HG03575 (cell line): ENCODE measurements at regions not wholly inside any gene's neighbourhood (a gene's known extent, or its start where the extent isn't known, plus 50 kb on each side); places are given as distances from the start of the nearest gene placed in this dataset.
"Not testable (repeated sequence)": the region's sequence is repeated elsewhere in the genome, so short reads cannot be mapped to it uniquely, and the experiment has no call there.

ENCODE experiments used
- ATAC-seq: cut with Tn5 transposase; IDR thresholded peaks from one replicate; pipeline ENCODE4 v1.9.1; 2021; ENCODE audit not compliant: unreplicated experiment, insufficient number of reproducible peaks, low FRiP score; ENCODE audit errors: extremely low read depth

DNA sequence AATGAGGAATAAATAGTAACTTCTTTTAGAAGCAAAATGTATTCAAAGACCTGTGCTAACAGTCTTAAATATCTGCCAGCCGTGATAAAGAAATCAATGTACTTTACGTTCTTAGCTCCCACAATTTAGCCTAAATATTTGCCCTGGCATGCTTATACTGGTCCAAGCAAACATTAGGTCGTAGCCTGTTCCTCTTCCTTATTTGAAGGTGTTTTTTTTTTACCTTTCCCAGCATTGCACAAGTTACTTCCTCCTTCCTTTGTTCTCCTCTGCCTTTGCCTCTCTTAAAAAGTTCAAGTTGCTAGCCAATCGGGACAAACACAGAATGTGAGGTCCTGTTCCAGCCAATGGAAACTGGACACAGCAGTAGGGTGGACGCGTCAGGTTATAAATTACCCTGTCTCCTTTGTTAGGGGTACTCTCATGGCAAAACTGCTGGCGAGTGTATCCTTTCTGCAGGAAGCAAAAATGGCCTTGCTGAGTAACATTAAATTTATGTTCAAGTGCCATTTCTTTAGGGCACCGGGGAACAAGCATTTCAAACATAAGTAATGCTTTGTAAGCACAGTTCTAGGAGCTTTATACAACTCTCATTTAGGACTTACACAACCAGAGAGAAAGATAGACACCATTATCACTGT is 134.1 kb downstream of the RRAGC start:
- ATAC-seq = not testable (repeated sequence)

DNA sequence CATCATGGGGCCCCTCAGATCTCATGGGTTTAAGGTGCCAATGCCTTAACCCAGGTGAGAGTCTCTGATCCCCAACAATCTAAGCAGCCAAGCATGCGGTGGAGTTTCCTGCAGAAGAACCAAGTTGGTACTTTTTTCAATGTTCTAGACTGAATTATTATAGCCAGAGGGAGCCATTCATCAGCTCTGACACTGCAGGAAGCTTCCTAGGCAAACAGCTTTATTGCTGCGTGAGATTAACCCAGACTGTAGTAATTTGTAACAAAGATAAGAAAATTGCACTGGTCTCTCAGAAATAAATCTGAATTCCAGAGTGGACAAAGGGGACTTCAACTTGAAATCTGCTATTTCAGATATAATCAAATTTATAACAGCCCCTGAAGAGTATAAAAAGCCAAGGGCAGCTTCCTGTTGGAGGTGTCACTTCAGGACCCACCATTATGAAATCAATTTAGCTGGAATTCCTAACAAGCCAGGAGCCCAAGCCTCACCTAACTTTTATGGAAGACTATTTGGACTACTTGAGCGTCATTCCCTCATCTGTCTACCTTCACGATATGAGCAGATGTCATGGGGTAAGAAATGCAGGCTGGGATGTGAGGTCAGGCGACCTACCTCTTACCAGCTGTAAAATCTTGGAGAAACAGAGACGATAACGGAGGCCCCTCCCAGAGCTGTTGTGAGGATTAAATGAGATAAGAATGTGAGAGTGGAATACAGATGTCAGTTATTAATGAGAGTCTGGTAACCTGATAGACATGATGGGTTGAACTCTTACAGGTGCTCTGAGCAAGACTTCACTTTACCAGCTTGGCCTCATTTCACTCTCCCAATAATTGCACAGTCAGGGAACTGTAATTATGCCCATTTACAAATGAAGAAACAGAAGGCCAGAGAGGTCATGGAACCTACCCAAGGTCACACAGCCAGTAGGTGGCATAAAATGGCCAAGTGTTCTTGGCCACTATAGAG is 135.1 kb downstream of the RRAGC start:
- no peak for ATAC-seq

DNA sequence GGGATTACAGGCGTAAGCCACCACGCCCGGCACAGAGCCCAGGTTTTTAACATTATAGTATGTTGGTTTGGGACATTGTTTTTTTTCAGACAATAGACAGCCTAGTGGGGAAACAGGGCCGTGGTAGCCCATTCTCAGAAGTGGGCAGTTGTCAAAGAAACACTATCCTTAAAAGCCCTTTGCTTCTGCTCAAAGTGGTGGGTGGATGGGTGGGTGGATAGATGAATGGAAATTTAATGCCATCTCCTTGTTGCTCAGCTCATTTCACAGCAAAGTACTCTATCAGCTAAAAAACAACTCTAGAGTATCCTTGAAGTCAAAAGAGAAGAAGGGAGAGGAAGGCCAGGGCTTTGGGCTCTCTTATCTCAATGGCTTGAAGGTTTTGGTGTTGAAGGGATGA is 137.8 kb downstream of the RRAGC start:
- ATAC-seq = no peak

DNA sequence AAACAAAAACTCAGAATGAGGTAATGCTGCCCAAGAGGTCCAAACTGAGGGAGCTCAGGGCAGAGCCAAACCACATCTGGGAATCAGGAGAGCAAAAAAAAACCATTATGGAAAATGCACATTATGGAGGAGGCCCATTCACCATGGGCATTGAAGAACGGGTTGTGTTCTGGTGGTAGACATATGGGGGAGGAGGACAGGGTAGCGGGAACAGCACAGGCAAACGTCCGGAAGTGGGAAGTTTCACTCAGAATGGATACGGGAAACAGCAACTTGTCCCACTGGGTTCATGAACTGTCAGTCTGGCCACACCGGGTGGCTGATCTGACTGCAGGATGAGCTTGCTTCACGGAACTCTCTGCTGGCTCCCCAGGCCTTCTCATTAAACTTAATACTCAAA is 139.7 kb downstream of the RRAGC start:
- no peak for ATAC-seq

DNA sequence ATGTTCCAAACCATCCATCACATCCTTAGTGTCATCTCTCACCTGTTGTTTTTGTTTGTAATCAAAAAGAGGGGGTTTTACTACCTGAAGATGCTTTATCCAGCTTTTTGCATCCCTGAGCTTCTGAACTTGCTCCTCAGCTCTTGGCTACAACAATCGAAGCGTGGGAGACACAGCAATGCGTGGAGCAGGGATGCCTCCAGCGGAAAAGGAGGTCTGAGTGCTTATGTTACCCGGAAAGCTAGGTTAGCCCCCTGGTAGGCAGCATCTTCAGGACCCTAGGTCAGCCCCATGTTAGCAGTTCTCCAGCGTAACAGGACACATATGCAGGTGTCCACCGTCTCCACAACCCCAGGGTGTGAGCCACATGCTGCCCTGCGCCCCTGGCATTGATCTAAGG is 141.5 kb downstream of the RRAGC start:
- ATAC-seq = no peak

DNA sequence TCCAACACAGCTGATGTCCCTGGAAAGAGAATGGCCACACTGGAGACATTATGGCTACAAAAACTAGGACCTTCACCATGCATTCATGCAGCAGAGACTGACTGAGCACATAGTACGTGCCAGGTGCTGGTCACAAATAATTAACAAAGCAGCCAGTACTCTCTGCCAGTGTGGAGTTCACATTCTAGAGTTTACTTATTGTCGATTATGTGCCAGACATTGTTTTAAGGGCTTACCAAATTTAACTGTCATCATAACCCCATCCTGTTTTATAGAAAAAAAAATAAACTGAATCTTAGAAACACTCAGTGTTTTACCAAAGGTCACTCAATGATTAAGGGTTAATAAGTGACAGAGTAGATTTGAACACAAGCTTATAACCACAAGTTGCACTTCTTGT is 143.3 kb downstream of the RRAGC start:
- ATAC-seq = no peak

DNA sequence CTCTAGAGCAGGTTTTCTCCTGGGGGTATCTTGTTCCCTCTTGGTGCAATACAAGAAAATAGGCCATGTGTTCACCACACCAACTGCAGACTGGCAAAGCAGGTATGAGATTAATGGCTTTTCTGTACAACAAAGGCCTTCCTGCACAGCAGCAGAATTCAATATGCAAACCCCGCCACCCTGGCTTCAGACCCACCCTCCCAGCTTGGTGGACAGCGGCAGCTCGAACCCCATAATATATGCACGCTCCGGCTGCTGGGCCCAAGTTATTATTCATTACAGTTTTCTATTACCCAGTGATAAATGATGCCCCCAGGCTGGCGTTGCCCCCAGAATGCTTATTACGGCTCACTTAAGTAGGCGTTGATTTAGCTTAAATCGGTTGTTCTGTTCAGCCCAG is 144.2 kb downstream of the RRAGC start:
- ATAC-seq = no peak

DNA sequence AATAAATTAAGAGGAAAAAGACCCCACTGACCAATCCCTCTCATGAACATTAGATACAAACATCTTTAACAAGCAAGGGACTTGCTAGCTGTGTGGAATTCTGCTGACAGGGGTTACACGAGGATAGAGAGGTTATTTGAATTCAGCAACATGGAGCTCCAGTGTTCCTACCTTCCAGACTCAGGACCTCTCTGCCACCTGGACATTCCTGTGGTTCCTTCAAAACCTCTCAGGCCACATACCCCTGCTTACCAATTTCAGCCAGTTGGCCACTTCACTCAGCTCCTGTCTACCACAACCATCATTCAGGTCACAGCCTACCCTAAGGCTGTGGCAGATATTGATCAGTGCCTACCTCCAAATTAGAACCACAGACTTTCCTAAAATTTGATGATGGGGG is 147.5 kb downstream of the RRAGC start:
- no peak for ATAC-seq

DNA sequence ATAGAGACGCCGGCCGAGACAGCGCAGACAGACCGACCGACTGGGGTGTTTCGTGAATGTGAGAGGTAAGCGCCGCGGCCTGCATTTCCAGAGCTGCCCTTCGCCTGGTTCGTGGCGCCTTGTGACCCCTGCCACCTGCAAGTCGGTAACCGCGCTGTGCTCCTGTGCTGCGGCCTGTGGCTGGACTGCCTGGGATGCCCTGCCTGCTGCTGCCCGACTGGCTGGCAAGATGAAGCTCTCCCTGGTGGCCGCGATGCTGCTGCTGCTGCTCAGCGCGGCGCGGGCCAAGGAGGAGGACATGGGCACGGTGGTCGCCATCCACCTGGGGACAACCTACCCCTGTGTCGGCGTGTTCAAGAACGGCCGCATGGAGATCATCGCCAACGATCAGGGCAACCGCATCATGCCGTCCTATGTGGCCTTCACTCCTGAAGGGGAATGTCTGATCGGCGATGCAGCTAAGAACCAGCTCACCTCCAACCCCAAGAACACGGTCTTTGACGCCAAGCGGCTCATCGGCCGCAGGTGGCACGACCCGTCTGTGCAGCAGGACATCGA is 150.8 kb downstream of the RRAGC start:
- no peak for ATAC-seq

DNA sequence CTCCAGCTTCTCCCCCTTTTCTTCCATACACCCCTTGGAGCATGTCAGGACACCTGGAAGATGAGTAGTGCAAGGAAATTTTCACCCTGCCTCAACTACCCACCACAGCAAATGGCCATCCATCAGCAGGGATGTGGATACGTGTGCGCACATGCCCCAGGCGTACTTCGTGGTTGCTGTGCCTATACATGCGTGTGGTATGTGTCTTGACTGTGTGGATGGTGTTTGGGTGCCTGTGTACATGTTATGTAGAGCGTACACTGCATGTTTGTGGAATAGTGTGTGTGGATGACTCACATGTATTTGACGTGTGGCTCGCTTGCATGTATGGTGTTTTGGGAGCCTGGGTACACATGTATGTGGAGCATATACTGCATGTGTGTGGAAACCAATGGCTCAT is 158.5 kb downstream of the RRAGC start:
- ATAC-seq = no peak

DNA sequence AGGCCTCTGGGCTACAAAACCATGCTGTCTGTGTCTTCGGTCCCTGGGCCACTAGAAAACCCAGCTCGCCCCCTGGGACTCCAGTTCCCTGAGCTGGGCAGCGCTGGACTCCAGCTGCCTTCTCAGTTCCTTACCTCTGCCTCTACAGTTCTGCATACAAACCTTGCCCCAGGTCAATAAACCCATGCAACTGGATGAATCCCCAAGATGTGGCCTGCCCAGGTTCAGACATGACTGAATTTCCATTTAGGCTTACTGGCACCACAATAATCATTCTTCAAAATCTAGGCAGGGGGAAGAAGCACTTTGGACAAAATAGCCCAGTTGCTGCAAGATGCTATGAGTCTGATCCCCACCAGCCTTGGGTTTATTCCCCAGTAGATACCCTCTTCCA is 159.5 kb downstream of the RRAGC start:
- no peak for ATAC-seq

DNA sequence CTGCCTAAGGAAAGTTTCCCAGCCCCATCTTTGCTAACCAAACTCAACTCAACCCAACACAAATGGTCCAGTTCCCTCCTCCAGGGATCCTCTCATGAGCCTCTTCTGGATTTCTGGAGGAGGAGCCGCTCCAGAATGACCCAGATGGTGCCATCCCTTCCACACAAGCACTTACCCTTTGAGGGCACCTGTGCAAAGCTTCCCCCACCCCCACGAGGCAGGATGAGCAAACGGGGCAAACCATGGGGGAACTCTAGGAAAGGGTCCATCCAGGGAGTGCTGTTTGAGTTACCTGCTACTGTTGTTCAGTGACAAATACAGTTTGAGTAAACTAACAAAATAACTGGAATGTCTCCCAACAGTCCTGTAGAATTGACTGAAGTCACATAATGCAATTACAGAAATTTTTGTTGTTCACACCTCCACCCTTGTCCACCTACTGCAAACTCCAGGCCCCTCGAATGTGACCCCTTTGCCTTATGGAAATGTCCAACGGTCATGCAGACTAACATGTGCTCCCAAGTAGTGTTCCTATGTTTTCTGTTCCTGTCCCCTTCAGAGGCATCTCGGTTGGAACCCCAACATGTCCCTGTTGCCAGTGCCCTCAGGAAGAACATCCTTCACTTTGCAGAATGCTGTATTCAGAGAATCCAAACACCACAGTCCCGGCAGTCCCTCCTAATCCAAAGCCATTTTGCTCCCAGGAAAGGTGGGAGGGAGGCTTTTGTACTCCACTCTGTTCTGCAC is 160.1 kb downstream of the RRAGC start:
- ATAC-seq = no peak

DNA sequence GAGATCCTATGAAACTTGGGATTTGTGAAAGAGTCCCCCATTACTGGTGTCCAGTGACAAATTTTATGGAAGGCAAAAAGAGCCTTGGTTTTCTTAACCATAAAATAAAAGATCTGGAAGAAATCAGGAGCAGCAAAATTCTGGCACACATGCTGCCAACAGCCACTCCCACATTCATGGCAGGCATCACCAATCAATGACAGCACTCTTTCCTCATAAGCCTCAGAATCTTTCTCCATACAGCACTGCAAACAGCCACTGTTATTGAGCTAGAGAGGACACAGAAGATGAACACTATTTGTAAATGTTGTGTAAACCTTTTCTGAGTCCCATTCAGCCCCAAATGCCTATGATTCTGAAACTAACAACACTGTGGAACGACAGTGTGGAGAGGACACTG is 162.2 kb downstream of the RRAGC start:
- ATAC-seq = no peak

DNA sequence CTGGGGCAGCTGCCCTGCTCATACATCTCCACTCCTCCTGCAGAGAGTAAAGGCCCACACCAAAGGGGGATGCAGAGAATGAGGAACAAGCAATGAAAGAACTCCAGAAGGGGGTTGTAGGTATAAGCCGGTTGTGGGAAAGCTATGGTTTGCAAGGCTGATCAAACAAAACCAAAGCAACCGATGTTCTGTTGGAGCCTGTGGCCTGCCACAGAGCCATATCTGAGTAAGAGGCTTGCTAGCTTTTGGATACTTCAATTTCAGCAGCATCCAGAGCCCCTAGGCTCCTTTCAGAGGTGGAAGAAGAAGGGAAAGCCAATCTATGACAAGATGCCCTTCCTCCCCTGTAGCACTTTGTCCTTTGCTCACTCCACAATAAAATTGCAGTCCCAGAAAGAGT is 163.2 kb downstream of the RRAGC start:
- no peak for ATAC-seq

DNA sequence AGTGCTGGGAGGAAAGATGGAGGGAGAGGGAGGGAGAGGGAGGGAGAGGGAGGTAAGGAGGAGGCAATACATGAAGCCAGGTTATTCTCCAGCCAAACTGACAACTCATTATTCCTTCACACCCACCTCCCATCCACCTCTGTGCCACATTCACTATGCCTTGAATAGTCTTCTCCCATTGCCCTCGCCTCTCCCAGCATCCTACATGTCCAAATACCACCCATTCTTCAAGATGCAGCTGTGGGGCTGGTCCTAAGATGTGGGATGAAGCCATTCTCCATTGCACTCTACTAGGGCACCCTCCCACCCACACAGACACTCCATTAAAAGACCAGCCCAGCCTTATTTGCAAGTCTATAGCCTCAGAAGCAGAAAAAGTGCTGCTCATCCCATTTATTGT is 165.8 kb downstream of the RRAGC start:
- no peak for ATAC-seq

DNA sequence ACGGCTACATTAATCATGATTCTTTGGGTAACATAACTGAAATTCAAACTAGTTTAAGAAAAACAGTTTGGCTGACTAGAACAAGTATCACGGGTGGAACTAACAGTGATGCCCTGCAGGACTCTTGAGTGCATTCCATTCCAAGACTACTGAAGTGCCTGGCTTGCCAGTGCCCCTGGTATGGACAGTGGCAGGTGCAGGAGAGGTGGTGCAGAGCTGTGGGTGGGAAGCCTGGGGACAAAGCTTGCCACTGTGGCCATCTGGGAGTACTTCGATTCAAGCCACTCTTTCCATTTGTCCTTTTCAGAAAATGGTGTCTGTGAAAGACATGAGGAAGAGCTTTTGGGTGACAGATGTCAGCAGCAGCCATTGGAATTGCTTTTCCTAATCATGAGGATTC is 166.5 kb downstream of the RRAGC start:
- no peak for ATAC-seq

DNA sequence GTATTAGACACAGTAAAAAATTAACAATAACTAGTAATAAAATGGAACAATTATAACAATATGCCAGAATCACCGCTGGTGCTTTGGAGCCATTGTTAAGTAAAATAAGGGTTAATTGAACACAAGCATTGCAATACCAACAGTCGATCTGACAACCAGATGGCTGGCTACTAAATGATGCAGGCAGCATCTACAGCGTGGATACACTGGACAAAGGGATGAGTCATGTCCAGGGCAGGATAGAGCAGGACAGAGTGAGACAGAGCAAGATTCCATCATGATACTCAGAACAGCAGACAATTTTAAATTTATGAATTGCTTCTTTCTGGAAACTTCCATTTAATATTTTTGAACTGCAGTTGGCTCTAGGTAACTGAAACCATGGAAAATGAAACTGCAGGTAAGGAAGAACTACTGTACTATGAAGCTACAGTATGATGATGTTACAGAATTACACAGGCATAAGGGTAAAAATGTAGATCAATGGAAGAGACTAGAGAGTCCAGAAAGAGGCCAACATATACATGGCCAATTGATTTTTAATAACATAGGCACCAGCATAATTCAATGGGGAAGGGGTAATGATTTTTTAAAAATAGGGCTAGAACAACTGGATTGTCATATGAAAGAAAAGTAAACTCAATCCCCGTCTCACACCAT is 168.7 kb downstream of the RRAGC start:
- ATAC-seq = no peak

DNA sequence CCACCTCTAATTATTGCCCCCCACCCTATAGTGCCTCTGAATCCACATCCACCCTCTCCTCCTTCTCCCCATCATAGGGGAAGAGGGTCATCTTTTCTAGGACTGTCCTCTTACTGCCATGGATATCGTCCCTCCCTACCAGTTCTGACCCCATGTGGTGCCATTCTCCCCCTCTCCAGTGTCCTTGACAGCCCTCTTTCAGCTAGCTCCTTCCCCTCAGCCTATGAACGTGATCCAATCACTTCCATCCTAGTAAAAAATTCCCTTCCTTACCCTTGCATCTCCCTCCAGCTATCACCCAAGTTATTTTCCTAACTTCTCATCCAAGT is 172.7 kb downstream of the RRAGC start:
- no peak for ATAC-seq
